Stomach (tissue), 4 donors: ENCODE measurements at regions not wholly inside any gene's neighbourhood (a gene's known extent, or its start where the extent isn't known, plus 50 kb on each side); places are given as distances from the start of the nearest gene placed in this dataset.

Source experiments
- POLR2A ChIP-seq, 4 donors: fragments of 450-650 bp; IDR thresholded peaks; one replicate each; pipeline ENCODE4 v1.6.1; 2016; ENCODE audit warnings: antibody characterized with exemption in 4 of 4, control low read depth in 2 of 4, mild to moderate bottlenecking in 1 of 4, moderate library complexity in 1 of 4
- POLR2AphosphoS5 ChIP-seq, 3 donors: sonication (generic); formaldehyde crosslinking; IDR thresholded peaks; one replicate each; pipeline ENCODE4 v1.6.1; 2016; ENCODE audit warnings: antibody characterized with exemption in 3 of 3
- TF ChIP-seq, protein P1 (sequence below), 7 experiments: fragments of 450-650 bp in 4 of 7; fragments of 200-600 bp in 3 of 7; sonication (generic) in 3 of 7; IDR thresholded peaks; one replicate each; pipeline ENCODE4 v1.5.1; 2016 to 2019; ENCODE audit warnings: antibody characterized with exemption in 7 of 7, control low read depth in 2 of 7, mild to moderate bottlenecking in 1 of 7

DNA sequence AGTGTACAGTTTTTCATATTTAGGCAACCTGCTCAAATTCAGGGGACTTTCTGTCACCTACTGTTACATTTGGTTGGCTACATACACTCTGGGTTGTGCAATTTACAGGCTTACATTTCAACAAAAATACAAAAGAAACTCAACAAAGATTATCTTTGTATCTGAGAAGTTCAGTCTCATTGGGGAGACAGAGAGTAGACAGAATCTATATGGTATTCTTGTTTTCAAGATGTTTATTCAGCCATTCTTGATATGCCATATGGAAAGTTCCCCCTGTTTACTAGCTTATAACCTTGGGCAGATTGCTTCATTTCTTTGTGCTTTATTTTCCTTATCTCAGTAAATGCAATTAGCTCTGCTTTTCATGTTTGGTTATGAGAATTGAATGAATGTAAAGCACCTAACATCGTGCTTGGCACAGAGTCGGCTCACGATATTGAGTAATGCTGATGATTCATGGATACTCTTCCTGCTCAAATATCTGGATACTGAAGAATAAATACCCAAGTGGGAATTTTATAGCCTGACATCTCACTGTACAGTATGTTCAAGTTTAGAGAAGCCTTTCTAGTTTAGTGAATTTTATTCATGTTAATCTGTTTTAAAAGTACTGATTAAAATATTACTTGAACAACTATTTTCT lies 96.5 kb upstream of the PACRGL start:
- TF ChIP-seq POLR2AphosphoS5 (IDR thresholded peaks at IDR 0.05) (no peak), POLR2A (IDR thresholded peaks at IDR 0.05) (no peak)
- TF ChIP-seq, protein P1, sequence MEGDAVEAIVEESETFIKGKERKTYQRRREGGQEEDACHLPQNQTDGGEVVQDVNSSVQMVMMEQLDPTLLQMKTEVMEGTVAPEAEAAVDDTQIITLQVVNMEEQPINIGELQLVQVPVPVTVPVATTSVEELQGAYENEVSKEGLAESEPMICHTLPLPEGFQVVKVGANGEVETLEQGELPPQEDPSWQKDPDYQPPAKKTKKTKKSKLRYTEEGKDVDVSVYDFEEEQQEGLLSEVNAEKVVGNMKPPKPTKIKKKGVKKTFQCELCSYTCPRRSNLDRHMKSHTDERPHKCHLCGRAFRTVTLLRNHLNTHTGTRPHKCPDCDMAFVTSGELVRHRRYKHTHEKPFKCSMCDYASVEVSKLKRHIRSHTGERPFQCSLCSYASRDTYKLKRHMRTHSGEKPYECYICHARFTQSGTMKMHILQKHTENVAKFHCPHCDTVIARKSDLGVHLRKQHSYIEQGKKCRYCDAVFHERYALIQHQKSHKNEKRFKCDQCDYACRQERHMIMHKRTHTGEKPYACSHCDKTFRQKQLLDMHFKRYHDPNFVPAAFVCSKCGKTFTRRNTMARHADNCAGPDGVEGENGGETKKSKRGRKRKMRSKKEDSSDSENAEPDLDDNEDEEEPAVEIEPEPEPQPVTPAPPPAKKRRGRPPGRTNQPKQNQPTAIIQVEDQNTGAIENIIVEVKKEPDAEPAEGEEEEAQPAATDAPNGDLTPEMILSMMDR (IDR thresholded peaks at IDR 0.05): no peak
